PC-9 (cell line): ENCODE measurements at regions not wholly inside any gene's neighbourhood (a gene's known extent, or its start where the extent isn't known, plus 50 kb on each side); places are given as distances from the start of the nearest gene placed in this dataset.

ENCODE experiments used
- CTCF ChIP-seq: fragments of 200-600 bp; sonication (generic); conservative IDR thresholded peaks from 2 replicates; pipeline ENCODE4 v1.6.1; 2017; ENCODE audit warnings: mixed run types, antibody characterized with exemption, mild to moderate bottlenecking, moderate library complexity
- EZH2 ChIP-seq: fragments of 200-600 bp; sonication (generic); IDR thresholded peaks from 2 replicates; pipeline ENCODE4 v1.8.0; 2017; ENCODE audit warnings: antibody characterized with exemption, low read depth

DNA sequence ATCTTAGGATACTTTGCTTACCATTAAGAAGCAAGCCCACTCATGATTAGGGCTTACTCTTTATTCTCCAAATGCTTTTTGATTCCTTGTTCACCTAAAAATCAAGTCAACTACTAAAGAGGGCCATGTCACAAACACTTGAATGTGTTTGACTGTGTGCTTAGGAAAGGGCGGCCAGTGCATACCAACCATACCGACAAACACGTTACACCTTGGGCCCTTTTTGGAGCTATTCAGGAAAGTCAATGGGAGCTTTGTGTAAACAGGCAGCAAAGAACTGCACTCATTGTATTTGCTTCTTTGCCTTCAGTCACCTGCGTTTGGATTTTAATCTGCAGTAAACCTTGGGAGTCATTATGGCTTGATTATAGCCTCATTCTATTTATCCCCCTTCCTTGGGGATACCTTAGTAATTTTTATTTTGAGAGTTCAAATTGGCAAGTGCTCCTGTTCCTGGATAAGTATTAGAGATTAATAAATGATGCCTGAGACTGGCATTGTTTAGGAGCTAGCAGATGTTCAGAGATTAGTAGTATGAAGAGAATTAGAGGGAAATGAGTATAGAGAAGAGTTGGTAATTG, 102.6 kb upstream of the HDGFL1 start:
- no peak for TF ChIP-seq CTCF
- no peak for TF ChIP-seq EZH2
